Choroid plexus epithelial cell (primary cell): ENCODE measurements at regions not wholly inside any gene's neighbourhood (a gene's known extent, or its start where the extent isn't known, plus 50 kb on each side); places are given as distances from the start of the nearest gene placed in this dataset.

Source experiments
- DNase-seq: peaks from one replicate; pipeline ENCODE4 v3.0.0-alpha.2; 2010; ENCODE audit warnings: low read depth
- H3K4me3 ChIP-seq: 2 replicates; pipeline ENCODE4 v1.5.1; 2011; ENCODE audit warnings: low read depth, mild to moderate bottlenecking, control low read depth, low read length, moderate library complexity
- TF ChIP-seq, protein P1 (sequence below): conservative IDR thresholded peaks from 2 replicates; pipeline ENCODE4 v1.5.1; 2011; ENCODE audit warnings: low read depth, mild to moderate bottlenecking, control low read depth, inconsistent platforms, low read length, moderate library complexity

DNA sequence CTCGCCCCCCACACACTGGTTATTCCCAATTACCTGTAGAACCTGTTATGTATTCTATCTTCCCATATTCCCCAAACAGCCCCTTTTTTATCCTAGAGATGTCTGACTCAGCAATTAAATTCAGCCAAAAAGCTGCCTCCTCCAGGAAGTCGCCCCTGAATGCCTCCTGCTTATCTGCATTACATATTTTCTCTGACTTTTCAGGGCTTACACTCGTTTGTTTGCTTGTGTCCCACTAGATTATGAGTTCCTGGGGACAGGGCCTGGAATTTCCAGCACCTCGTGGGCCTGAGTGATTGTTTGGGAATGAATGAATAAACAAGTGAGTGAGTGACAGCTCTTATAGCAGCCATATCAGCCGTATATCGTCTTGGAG lies 99.3 kb upstream of the RFLNA start:
- no peak for DNase-seq

DNA sequence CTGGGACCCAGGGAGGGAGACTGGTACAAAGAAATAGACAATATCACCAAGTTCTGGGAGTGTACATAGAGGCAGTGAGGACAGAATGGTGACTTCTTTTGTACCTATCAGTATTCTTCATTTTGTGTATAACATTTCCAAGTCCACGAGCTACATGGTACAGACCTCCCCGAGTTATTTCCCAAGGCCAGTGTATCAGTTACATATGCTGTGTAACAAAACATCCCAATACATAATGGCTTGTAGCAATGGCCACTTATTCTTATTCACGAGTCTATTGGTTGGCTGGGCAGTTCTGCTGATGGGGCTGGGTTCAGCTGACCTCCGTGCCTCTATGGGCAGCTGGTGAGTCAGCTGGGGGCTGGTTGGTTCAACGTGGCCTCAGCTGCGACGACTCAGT lies 98.7 kb upstream of the RFLNA start:
- TF ChIP-seq, protein P1, sequence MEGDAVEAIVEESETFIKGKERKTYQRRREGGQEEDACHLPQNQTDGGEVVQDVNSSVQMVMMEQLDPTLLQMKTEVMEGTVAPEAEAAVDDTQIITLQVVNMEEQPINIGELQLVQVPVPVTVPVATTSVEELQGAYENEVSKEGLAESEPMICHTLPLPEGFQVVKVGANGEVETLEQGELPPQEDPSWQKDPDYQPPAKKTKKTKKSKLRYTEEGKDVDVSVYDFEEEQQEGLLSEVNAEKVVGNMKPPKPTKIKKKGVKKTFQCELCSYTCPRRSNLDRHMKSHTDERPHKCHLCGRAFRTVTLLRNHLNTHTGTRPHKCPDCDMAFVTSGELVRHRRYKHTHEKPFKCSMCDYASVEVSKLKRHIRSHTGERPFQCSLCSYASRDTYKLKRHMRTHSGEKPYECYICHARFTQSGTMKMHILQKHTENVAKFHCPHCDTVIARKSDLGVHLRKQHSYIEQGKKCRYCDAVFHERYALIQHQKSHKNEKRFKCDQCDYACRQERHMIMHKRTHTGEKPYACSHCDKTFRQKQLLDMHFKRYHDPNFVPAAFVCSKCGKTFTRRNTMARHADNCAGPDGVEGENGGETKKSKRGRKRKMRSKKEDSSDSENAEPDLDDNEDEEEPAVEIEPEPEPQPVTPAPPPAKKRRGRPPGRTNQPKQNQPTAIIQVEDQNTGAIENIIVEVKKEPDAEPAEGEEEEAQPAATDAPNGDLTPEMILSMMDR: no peak
- DNase-seq: no peak
- no peak overlapping the region for H3K4me3 ChIP-seq

More for the DNA sequence above, 99.3 kb upstream of the RFLNA start:
- H3K4me3 ChIP-seq: no peak overlapping the region
- TF ChIP-seq, protein P1: no peak

DNA sequence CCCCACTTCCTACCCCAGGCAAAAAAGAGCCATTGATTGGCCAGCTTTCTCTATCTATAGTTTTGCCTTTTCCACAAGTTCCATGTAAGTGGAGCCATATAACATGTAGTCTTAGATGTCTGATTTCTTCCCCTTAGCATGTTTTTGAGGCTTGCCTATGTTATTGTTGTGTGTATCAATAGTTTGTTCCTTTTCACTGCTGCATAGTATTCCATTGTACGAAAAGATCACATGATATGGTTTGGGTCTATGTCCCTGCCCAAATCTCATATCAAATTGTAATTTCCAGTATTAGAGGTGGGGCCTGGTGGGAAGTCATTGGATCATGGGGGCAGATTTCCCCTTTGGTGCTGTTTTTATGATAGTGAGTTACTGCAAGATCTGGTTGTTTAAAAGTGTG lies 93.6 kb upstream of the RFLNA start:
- TF ChIP-seq, protein P1: no peak
- no peak overlapping the region for H3K4me3 ChIP-seq
- no peak for DNase-seq

DNA sequence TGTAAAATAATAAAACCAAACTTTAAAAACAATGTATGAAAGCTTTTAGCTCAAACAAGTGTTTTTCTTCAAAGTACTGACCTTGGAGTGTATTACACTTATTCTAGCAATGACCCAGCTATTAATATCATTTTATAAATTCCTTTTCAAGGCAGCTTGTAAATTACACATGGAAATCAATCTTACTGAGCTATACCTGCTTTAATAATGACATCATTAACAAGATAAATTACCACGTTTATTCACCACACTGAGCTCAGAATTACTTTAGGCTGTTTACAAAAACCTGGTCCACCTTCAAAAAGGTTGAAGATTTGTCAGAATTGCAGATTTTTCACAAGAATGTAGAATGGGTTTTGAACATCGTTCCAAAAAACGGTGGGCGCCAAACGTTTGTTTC lies 91.7 kb upstream of the RFLNA start:
- no peak overlapping the region for H3K4me3 ChIP-seq
- no peak for DNase-seq
- TF ChIP-seq, protein P1: no peak

DNA sequence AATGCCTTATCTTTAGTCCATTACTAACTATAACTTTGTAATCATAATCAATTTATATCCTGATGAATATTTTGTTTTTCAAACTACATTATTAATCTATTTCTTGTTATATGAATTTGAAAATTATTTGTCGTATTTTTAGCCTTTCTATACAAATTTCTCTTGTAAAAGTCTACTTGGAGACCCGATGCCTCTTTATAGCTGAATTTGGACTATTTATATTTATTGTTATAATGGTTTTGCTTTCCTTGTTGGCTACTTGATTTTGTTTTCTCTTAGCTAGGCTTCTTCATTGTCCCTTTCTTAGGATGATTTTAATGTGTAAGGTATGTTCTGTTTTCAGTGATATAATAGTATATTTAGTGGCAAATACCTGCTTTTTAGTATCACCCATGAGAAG lies 89.5 kb upstream of the RFLNA start:
- no peak for DNase-seq
- TF ChIP-seq, protein P1: no peak

DNA sequence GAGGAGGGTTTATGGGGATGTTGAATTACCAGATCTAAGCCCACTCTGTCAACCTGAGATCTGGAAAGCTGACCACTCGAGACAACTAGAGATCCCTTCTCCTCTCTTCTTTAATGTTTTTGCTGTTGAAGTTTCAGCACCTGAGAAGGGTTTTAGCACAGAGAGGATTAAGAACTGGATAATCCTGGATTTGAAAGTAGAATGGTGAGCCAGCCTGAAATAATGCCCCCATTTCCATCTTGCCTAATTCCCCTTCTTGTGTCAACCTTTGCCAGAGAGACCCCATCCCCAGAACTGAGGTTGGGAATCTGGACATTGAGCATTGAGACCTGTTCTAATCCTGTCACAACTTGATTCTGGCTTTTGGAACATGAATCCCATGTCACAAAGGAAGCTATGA lies 87.8 kb upstream of the RFLNA start:
- TF ChIP-seq, protein P1: no peak
- no peak overlapping the region for H3K4me3 ChIP-seq
- DNase-seq: no peak

More for the DNA sequence above, 89.5 kb upstream of the RFLNA start:
- no peak overlapping the region for H3K4me3 ChIP-seq

DNA sequence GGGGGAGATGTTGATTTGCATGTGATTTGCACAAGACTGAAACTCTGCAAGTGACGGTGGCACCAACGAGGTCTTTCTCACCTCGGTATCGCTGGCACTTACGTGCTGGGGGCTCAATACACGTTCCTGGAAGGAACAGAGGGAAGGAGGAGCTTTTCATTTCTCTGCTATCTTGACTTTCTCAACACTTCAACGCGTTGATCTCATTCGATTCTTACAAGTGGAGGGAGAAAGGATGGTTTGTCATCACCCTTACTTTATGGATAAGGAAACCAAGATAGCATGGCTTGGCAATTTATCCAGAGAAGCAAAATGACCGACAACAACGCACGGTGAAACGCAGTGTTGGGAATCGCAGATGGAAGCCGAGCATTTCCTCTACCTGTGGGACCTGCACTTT lies 87.3 kb upstream of the RFLNA start:
- DNase-seq: no peak
- TF ChIP-seq, protein P1: no peak
- no peak overlapping the region for H3K4me3 ChIP-seq
